Stimulated activated naive CD8-positive, alpha-beta T cell treated with anti-CD3 and anti-CD28 coated beads, Interleukin-15, Interleukin-2, amounts not matched to agents 100 ng/mL and 50 ng/mL, for 24 hours (primary cell): ENCODE measurements at regions not wholly inside any gene's neighbourhood (a gene's known extent, or its start where the extent isn't known, plus 50 kb on each side); places are given as distances from the start of the nearest gene placed in this dataset.
"Not testable (repeated sequence)": the region's sequence is repeated elsewhere in the genome, so short reads cannot be mapped to it uniquely, and the experiment has no call there.

ENCODE experiments used
- H3K27ac Mint-ChIP-seq: one replicate; pipeline ENCODE4 v1.8.0; 2021; ENCODE audit warnings: mild to moderate bottlenecking, mixed read lengths
- H3K27me3 Mint-ChIP-seq: one replicate; pipeline ENCODE4 v1.8.0; 2021; ENCODE audit warnings: mixed read lengths
- H3K36me3 Mint-ChIP-seq: one replicate; pipeline ENCODE4 v1.8.0; 2021; ENCODE audit warnings: low read depth, mixed read lengths
- H3K4me1 Mint-ChIP-seq: one replicate; pipeline ENCODE4 v1.8.0; 2021; ENCODE audit warnings: low read depth, mixed read lengths
- H3K4me3 Mint-ChIP-seq: one replicate; pipeline ENCODE4 v1.8.0; 2021; ENCODE audit warnings: mild to moderate bottlenecking, mixed read lengths
- H3K9me3 Mint-ChIP-seq: one replicate; pipeline ENCODE4 v1.8.0; 2021; ENCODE audit warnings: mixed read lengths

GRCh38 chr20:53891306-53891894 is 179.0 kb downstream of the BCAS1 start:
- peak overlapping the region; percentile 66 for H3K27ac Mint-ChIP-seq
- H3K27me3 Mint-ChIP-seq: no peaks in the 10 kb centered on the region
- H3K9me3 Mint-ChIP-seq: peaks cover 4% of the 10 kb centered on the region
- no peak overlapping the region for H3K4me3 Mint-ChIP-seq
- H3K4me1 Mint-ChIP-seq: peaks cover 76% of the 10 kb centered on the region
- H3K36me3 Mint-ChIP-seq: no peaks in the 10 kb centered on the region

- Mint-ChIP-seq H3K4me1 (peaks cover 83% of the 10 kb centered on the region), H3K27me3 (no peaks in the 10 kb centered on the region), H3K4me3 (no peak overlapping the region), H3K9me3 (peaks cover 4% of the 10 kb centered on the region), H3K27ac (peak overlapping the region; percentile 3), H3K36me3 (no peaks in the 10 kb centered on the region)
Measured at GRCh38 chr20:53890443-53891305, 179.7 kb downstream of the BCAS1 start.

GRCh38 chr20:53889411-53890148 is 180.8 kb downstream of the BCAS1 start:
- H3K36me3 Mint-ChIP-seq: no peaks in the 10 kb centered on the region
- H3K27me3 Mint-ChIP-seq: no peaks in the 10 kb centered on the region
- H3K4me1 Mint-ChIP-seq: peaks cover 83% of the 10 kb centered on the region
- H3K4me3 Mint-ChIP-seq: no peak overlapping the region
- peaks cover 4% of the 10 kb centered on the region for H3K9me3 Mint-ChIP-seq
- no peak overlapping the region for H3K27ac Mint-ChIP-seq

GRCh38 chr20:53888951-53889350 is 181.4 kb downstream of the BCAS1 start:
- H3K4me3 Mint-ChIP-seq: no peak overlapping the region
- no peak overlapping the region for H3K27ac Mint-ChIP-seq
- no peaks in the 10 kb centered on the region for H3K27me3 Mint-ChIP-seq
- peaks cover 4% of the 10 kb centered on the region for H3K9me3 Mint-ChIP-seq
- H3K36me3 Mint-ChIP-seq: no peaks in the 10 kb centered on the region
- H3K4me1 Mint-ChIP-seq: peaks cover 83% of the 10 kb centered on the region

- H3K4me3 Mint-ChIP-seq: no peak overlapping the region
- H3K27ac Mint-ChIP-seq: peak overlapping the region; percentile 86
- H3K9me3 Mint-ChIP-seq: peaks cover 4% of the 10 kb centered on the region
- H3K27me3 Mint-ChIP-seq: no peaks in the 10 kb centered on the region
- H3K36me3 Mint-ChIP-seq: no peaks in the 10 kb centered on the region
- peaks cover 83% of the 10 kb centered on the region for H3K4me1 Mint-ChIP-seq
Measured at GRCh38 chr20:53888510-53888909, 181.9 kb downstream of the BCAS1 start.

GRCh38 chr20:53887973-53888372 is 182.4 kb downstream of the BCAS1 start:
- Mint-ChIP-seq H3K4me3 (no peak overlapping the region), H3K27me3 (no peaks in the 10 kb centered on the region), H3K36me3 (no peaks in the 10 kb centered on the region), H3K4me1 (peaks cover 83% of the 10 kb centered on the region), H3K27ac (peak overlapping the region; percentile 32), H3K9me3 (peaks cover 4% of the 10 kb centered on the region)

- peaks cover 84% of the 10 kb centered on the region for H3K4me1 Mint-ChIP-seq
- H3K27me3 Mint-ChIP-seq: no peaks in the 10 kb centered on the region
- peak overlapping the region; percentile 95 for H3K27ac Mint-ChIP-seq
- H3K4me3 Mint-ChIP-seq: peak overlapping the region; percentile 79
- no peaks in the 10 kb centered on the region for H3K36me3 Mint-ChIP-seq
- peaks cover 5% of the 10 kb centered on the region for H3K9me3 Mint-ChIP-seq
Measured at GRCh38 chr20:53884859-53885541, 185.4 kb downstream of the BCAS1 start.

GRCh38 chr20:53883098-53883911 is 187.1 kb downstream of the BCAS1 start:
- Mint-ChIP-seq H3K36me3 (no peaks in the 10 kb centered on the region), H3K4me3 (peak overlapping the region; percentile 14), H3K4me1 (peaks cover 92% of the 10 kb centered on the region), H3K27me3 (no peaks in the 10 kb centered on the region), H3K9me3 (peaks cover 5% of the 10 kb centered on the region), H3K27ac (peak overlapping the region; percentile 95)

GRCh38 chr20:53882438-53882986 is 187.9 kb downstream of the BCAS1 start:
- H3K4me1 Mint-ChIP-seq: peaks cover 87% of the 10 kb centered on the region

GRCh38 chr20:53881362-53881761 is 189.0 kb downstream of the BCAS1 start:
- H3K27ac Mint-ChIP-seq: no peak overlapping the region
- H3K27me3 Mint-ChIP-seq: no peaks in the 10 kb centered on the region
- no peaks in the 10 kb centered on the region for H3K36me3 Mint-ChIP-seq
- H3K9me3 Mint-ChIP-seq: peaks cover 5% of the 10 kb centered on the region
- H3K4me3 Mint-ChIP-seq: no peak overlapping the region
- peaks cover 80% of the 10 kb centered on the region for H3K4me1 Mint-ChIP-seq

More at GRCh38 chr20:53882438-53882986, 187.9 kb downstream of the BCAS1 start:
- not testable (repeated sequence) for H3K27me3 Mint-ChIP-seq, H3K36me3 Mint-ChIP-seq, H3K4me3 Mint-ChIP-seq, H3K9me3 Mint-ChIP-seq
- peak overlapping the region; percentile 95 for H3K27ac Mint-ChIP-seq

- no peaks in the 10 kb centered on the region for H3K27me3 Mint-ChIP-seq
- H3K27ac Mint-ChIP-seq: no peak overlapping the region
- H3K9me3 Mint-ChIP-seq: peaks cover 5% of the 10 kb centered on the region
- H3K36me3 Mint-ChIP-seq: no peaks in the 10 kb centered on the region
- no peak overlapping the region for H3K4me3 Mint-ChIP-seq
- H3K4me1 Mint-ChIP-seq: peaks cover 76% of the 10 kb centered on the region
Measured at GRCh38 chr20:53880108-53880641, 190.2 kb downstream of the BCAS1 start.

- Mint-ChIP-seq H3K27me3 (no peaks in the 10 kb centered on the region), H3K27ac (no peak overlapping the region), H3K9me3 (peaks cover 5% of the 10 kb centered on the region), H3K4me3 (no peak overlapping the region), H3K4me1 (peaks cover 70% of the 10 kb centered on the region), H3K36me3 (no peaks in the 10 kb centered on the region)
Measured at GRCh38 chr20:53879048-53879684, 191.2 kb downstream of the BCAS1 start.
